GM12878 (cell line): ENCODE measurements at regions not wholly inside any gene's neighbourhood (a gene's known extent, or its start where the extent isn't known, plus 50 kb on each side); places are given as distances from the start of the nearest gene placed in this dataset.

ENCODE experiments used
- ATAC-seq: fragments of 200-7000 bp; cut with Tn5 transposase; 3 replicates; pipeline ENCODE4 v1.9.1; 2020; ENCODE audit warnings: mild to moderate bottlenecking, moderate library complexity
- BruUV-seq: library from RNA; stranded (reverse); fragments of 400-500 nt; replicated peaks from 2 replicates; lab custom pipeline; 2021; lab: Mats Ljungman, UMichigan
- CTCF ChIA-PET: fragments of 300-600 bp; sonication (Branson Sonifier 250); formaldehyde crosslinking; extraction: SDS; loops from one replicate; lab custom pipeline; 2021; ENCODE audit warnings: inconsistent platforms; lab: Yijun Ruan, JAX
- POLR2A ChIA-PET: fragments of 350-600 bp; formaldehyde crosslinking; extraction: SDS; loops from one replicate; lab custom pipeline; 2021; ENCODE audit warnings: inconsistent platforms; lab: Charles Lee
- RAD21 ChIA-PET: fragments of 300-600 bp; sonication (Branson Sonifier 250); formaldehyde crosslinking; loops from one replicate; lab custom pipeline; 2023; ENCODE audit warnings: antibody characterized with exemption; ENCODE audit not compliant: unreplicated experiment; lab: Charles Lee
- SMC1A ChIA-PET: fragments of 300-600 bp; sonication (Branson Sonifier 250); formaldehyde crosslinking; loops from one replicate; lab custom pipeline; 2023; ENCODE audit not compliant: unreplicated experiment, uncharacterized antibody; lab: Charles Lee
- DNase-seq: peaks from one replicate; pipeline ENCODE4 v3.0.0-alpha.2; 2011; ENCODE audit warnings: low read depth, low spot score
- FAIRE-seq: peaks from 3 replicates; lab custom pipeline; 2011; peaks lifted over from hg19 to GRCh38; lab: Jason Lieb, UNC
- H2AFZ ChIP-seq: 2 replicates; pipeline ENCODE4 v1.6.0; 2011; ENCODE audit warnings: low read depth, low read length, control low read depth; ENCODE audit not compliant: control insufficient read depth
- H3K27ac ChIP-seq: 2 replicates; pipeline ENCODE4 v1.5.1; 2011; ENCODE audit warnings: control low read depth; ENCODE audit not compliant: control insufficient read depth, insufficient read depth
- H3K27me3 ChIP-seq, 2 experiments: replicated peaks in 1 of 2; 2 replicates each; pipeline versions ENCODE4 v1.6.0 to v1.6.1; 2011; ENCODE audit warnings: low read length in 1 of 2; ENCODE audit not compliant: control insufficient read depth in 2 of 2, insufficient read depth in 2 of 2
- H3K36me3 ChIP-seq, 2 experiments: 2 replicates each; pipeline ENCODE4 v1.5.1; 2011; ENCODE audit warnings: low read length in 1 of 2; ENCODE audit not compliant: control insufficient read depth in 2 of 2, insufficient read depth in 2 of 2
- H3K4me1 ChIP-seq: 2 replicates; pipeline ENCODE4 v1.6.1; 2011; ENCODE audit warnings: mild to moderate bottlenecking, low read length, moderate library complexity, mixed read lengths; ENCODE audit not compliant: control insufficient read depth, insufficient read depth
- H3K4me2 ChIP-seq: 2 replicates; pipeline ENCODE4 v1.6.0; 2011; ENCODE audit warnings: control low read depth; ENCODE audit not compliant: control insufficient read depth, insufficient read depth
- H3K4me3 ChIP-seq: fragments of 200-600 bp; sonication (generic); 2 replicates; pipeline ENCODE4 v1.5.1; 2016
- H3K79me2 ChIP-seq: 2 replicates; pipeline ENCODE4 v1.6.0; 2011; ENCODE audit warnings: low read length; ENCODE audit not compliant: control insufficient read depth, insufficient read depth
- H3K9ac ChIP-seq: 2 replicates; pipeline ENCODE4 v1.8.0; 2011; ENCODE audit warnings: low read length, control low read depth, mixed read lengths; ENCODE audit not compliant: control insufficient read depth, insufficient read depth
- H3K9me3 ChIP-seq: replicated peaks from 3 replicates; pipeline ENCODE4 v1.5.1; 2011; ENCODE audit warnings: mild to moderate bottlenecking, low read length; ENCODE audit not compliant: control insufficient read depth, insufficient read depth
- H4K20me1 ChIP-seq: 2 replicates; pipeline ENCODE4 v1.6.0; 2011; ENCODE audit not compliant: control insufficient read depth, insufficient read depth
- ATF7 ChIP-seq: fragments of 450-650 bp; IDR thresholded peaks from 2 replicates; pipeline ENCODE4 v1.6.1; 2016; ENCODE audit warnings: low read depth, mild to moderate bottlenecking
- BHLHE40 ChIP-seq, 2 experiments: fragments of 450-650 bp in 1 of 2; IDR thresholded peaks; 2 replicates each; pipeline ENCODE4 v1.6.1; 2011 to 2017; ENCODE audit warnings: low read depth in 2 of 2, borderline replicate concordance in 1 of 2, improper control_type of control experiment in 1 of 2, low read length in 1 of 2, mild to moderate bottlenecking in 1 of 2
- CHD1 ChIP-seq: IDR thresholded peaks from 2 replicates; pipeline ENCODE4 v1.6.1; 2012; ENCODE audit warnings: low read depth, low read length, improper control_type of control experiment
- CREM ChIP-seq: IDR thresholded peaks from 2 replicates; pipeline ENCODE4 v1.6.1; 2014; ENCODE audit warnings: antibody characterized with exemption, low read depth
- ETV6 ChIP-seq, 2 experiments: fragments of 450-650 bp in 1 of 2; IDR thresholded peaks in 1 of 2; conservative IDR thresholded peaks in 1 of 2; 2 replicates each; pipeline ENCODE4 v1.6.1; 2014; ENCODE audit warnings: antibody characterized with exemption in 1 of 2, borderline replicate concordance in 1 of 2, low read depth in 1 of 2, mild to moderate bottlenecking in 1 of 2, moderate library complexity in 1 of 2
- FOXM1 ChIP-seq: IDR thresholded peaks from 2 replicates; pipeline ENCODE4 v1.6.1; 2012; ENCODE audit warnings: low read depth, mild to moderate bottlenecking, inconsistent platforms, low read length, moderate library complexity
- GABPA ChIP-seq: IDR thresholded peaks from 2 replicates; pipeline ENCODE4 v1.6.1; 2014; ENCODE audit warnings: antibody characterized with exemption, low read depth, mild to moderate bottlenecking, inconsistent platforms
- HCFC1 ChIP-seq: fragments of 150-350 bp; IDR thresholded peaks from 2 replicates; pipeline ENCODE4 v1.6.1; 2014; ENCODE audit warnings: low read length
- IKZF2 ChIP-seq, 2 experiments: fragments of 450-650 bp; IDR thresholded peaks; 2 replicates each; pipeline ENCODE4 v1.6.1; 2017; ENCODE audit warnings: mild to moderate bottlenecking in 2 of 2, moderate library complexity in 2 of 2
- IRF4 ChIP-seq: IDR thresholded peaks from 2 replicates; pipeline ENCODE4 v1.6.1; 2011; ENCODE audit warnings: low read depth, low read length
- JUNB ChIP-seq: IDR thresholded peaks from 2 replicates; pipeline ENCODE4 v1.6.1; 2016; ENCODE audit warnings: antibody characterized with exemption, mild to moderate bottlenecking
- KLF5 ChIP-seq: fragments of 450-650 bp; IDR thresholded peaks from 2 replicates; pipeline ENCODE4 v1.6.1; 2014; ENCODE audit warnings: mild to moderate bottlenecking; ENCODE audit not compliant: partially characterized antibody
- MEF2A ChIP-seq: IDR thresholded peaks from 2 replicates; pipeline ENCODE4 v1.6.1; 2011; ENCODE audit warnings: low read depth, mild to moderate bottlenecking, low read length, moderate library complexity; ENCODE audit not compliant: insufficient read depth
- MTA2 ChIP-seq: fragments of 450-650 bp; IDR thresholded peaks from 2 replicates; pipeline ENCODE4 v1.6.1; 2016; ENCODE audit warnings: low read depth, mild to moderate bottlenecking, moderate library complexity
- MYC ChIP-seq: IDR thresholded peaks from 2 replicates; pipeline ENCODE4 v1.6.1; 2011; ENCODE audit warnings: mild to moderate bottlenecking, low read length, moderate library complexity, inconsistent platforms; ENCODE audit not compliant: insufficient read depth, insufficient replicate concordance, insufficient read length, severe bottlenecking
- NFIC ChIP-seq: IDR thresholded peaks from 2 replicates; pipeline ENCODE4 v1.6.1; 2012; ENCODE audit warnings: low read depth, mild to moderate bottlenecking, inconsistent platforms, low read length, moderate library complexity
- NR2C1 ChIP-seq: fragments of 450-650 bp; IDR thresholded peaks from 2 replicates; pipeline ENCODE4 v1.6.1; 2017; ENCODE audit warnings: antibody characterized with exemption, mild to moderate bottlenecking, moderate library complexity
- PAX5 ChIP-seq: IDR thresholded peaks from 2 replicates; pipeline ENCODE4 v1.6.1; 2011; ENCODE audit warnings: low read depth, low read length, borderline replicate concordance
- STAT3 ChIP-seq: IDR thresholded peaks from 2 replicates; pipeline ENCODE4 v1.6.1; 2011; ENCODE audit warnings: low read depth, low read length, improper control_type of control experiment
- TBL1XR1 ChIP-seq: IDR thresholded peaks from 2 replicates; pipeline ENCODE4 v1.6.1; 2012; ENCODE audit warnings: low read depth, low read length, improper control_type of control experiment
- TCF12 ChIP-seq: IDR thresholded peaks from 2 replicates; pipeline ENCODE4 v1.6.1; 2011; ENCODE audit warnings: low read depth, mild to moderate bottlenecking, low read length
- WGBS: methylation state at CpG from one replicate; pipeline ENCODE4 v1.1.6; 2016; ENCODE audit warnings: low lambda C conversion rate; ENCODE audit not compliant: insufficient replicate concordance, insufficient coverage; ENCODE audit errors: missing lambda C conversion rate; 5-methylcytosine and 5-hydroxymethylcytosine counted together
- in situ Hi-C: fragments of 300-500 bp; cut with MboI; formaldehyde crosslinking; loops from 9 replicates; pipeline ENCODE4 v1.14.3; 2018; ENCODE audit warnings: mixed read lengths
- intact Hi-C: fragments of 100-400 bp; cut with micrococcal nuclease; formaldehyde crosslinking; loops from one replicate; pipeline ENCODE4 v1.14.2; 2022; ENCODE audit not compliant: unreplicated experiment
- TF ChIP-seq, protein P1 (sequence below): IDR thresholded peaks from 2 replicates; pipeline ENCODE4 v1.6.1; 2012; ENCODE audit warnings: low read depth, low read length, improper control_type of control experiment
- TF ChIP-seq, protein P2 (sequence below): fragments of 450-650 bp; IDR thresholded peaks from 2 replicates; pipeline ENCODE4 v1.6.1; 2018; ENCODE audit warnings: borderline replicate concordance, mild to moderate bottlenecking; ENCODE audit not compliant: partially characterized antibody
- TF ChIP-seq, protein P3 (sequence below): IDR thresholded peaks from 2 replicates; pipeline ENCODE4 v1.6.1; 2011; ENCODE audit warnings: low read depth, mild to moderate bottlenecking, low read length, moderate library complexity, borderline replicate concordance; ENCODE audit errors: extremely low read depth

DNA sequence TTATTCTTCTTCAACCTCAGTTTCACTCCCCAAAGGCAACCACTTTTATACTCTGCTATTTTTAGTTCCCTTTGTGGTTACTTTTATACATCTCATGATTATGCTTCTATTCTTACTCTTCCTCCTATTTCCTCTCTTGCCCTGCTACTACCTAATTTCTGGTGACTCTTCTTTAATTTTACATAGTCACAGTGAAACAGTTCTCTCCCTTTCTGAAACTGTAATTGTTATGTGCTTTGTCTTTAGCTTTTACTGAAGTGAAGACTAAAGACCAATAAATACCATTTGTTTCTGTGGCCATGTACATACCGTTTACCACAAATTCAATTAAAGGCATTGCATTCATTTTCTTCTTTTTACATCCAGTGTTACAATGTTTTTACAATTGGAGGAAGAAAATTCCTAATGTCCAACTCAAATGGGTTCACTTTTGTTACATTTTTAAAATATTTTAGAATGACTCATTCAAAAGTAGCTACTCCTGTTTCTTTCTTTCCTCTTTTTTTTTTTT lies 410.6 kb downstream of the PSAT1 start:
- in situ Hi-C loops (no loop called here), intact Hi-C loops (loop anchor here (5.0 kb wide), 1 partner anchor 50 kb away; no protein-coding TSS in a partner anchor)
- SMC1A ChIA-PET: interaction anchor here (0.6 to 1.2 kb wide), 2 partner anchors 9 to 210 kb away, joined by 3 read pairs; no protein-coding TSS in a partner anchor
- H3K79me2 ChIP-seq: no peaks in the 10 kb centered on the region
- H3K27ac ChIP-seq: no peak overlapping the region
- no peak overlapping the region for H2AFZ ChIP-seq
- POLR2A ChIA-PET: no interaction called here
- no peak overlapping the region for H3K9ac ChIP-seq
- H4K20me1 ChIP-seq: no peaks in the 10 kb centered on the region
- no peaks in the 10 kb centered on the region; the same call in 2 of the 3 replicates for H3K9me3 ChIP-seq
- H3K4me3 ChIP-seq: no peak overlapping the region
- RAD21 ChIA-PET: no interaction called here
- H3K27me3 ChIP-seq: no peaks in the 10 kb centered on the region; a peak in 1 of 4 replicates
- FAIRE-seq (no peak), ATAC-seq (peak; percentile 69), DNase-seq (peak; percentile 8)
- CTCF ChIA-PET: no interaction called here
- WGBS: 3% methylated on average over 1 of the region's 1 CpG
- no peak overlapping the region for H3K4me2 ChIP-seq
- H3K36me3 ChIP-seq: no peaks in the 10 kb centered on the region
- BruUV-seq: no TSS peak
- H3K4me1 ChIP-seq: no peaks in the 10 kb centered on the region
- TF ChIP-seq MTA2 (peak; percentile 67), MEF2A (peak; percentile 90; the same call in 1 of the 2 replicates), ATF7 (0 out of 2 replicates have a peak, but pooled peaks have one; percentile 47), NFIC (peak; percentile 82), TBL1XR1 (0 out of 2 replicates have a peak, but pooled peaks have one; percentile 52), BHLHE40 (IDR thresholded peaks at IDR 0.05; ENCODE audit: borderline replicate concordance in 1 of 2, low read depth in 2 of 2, low read length in 1 of 2) (no peak), GABPA (no peak), PAX5 (0 out of 2 replicates have a peak, but pooled peaks have one; percentile 18), FOXM1 (0 out of 2 replicates have a peak, but pooled peaks have one; percentile 38), STAT3 (no peak), IKZF2 (IDR thresholded peaks at IDR 0.05) (peak in 1 of 2 experiments; percentile 31; a peak in 1 of 4 replicates), TCF12 (no peak), JUNB (peak; percentile 57), CREM (no peak), HCFC1 (no peak), ETV6 (conservative IDR thresholded peaks at IDR 0.05 in 1 of 2, IDR thresholded peaks at IDR 0.05 in 1 of 2; ENCODE audit: borderline replicate concordance in 1 of 2, low read depth in 1 of 2) (peak in 1 of 2 experiments; percentile 56; a peak in 1 of 4 replicates), NR2C1 (no peak), CHD1 (no peak), KLF5 (no peak), IRF4 (no peak), MYC (no peak)
- TF ChIP-seq, protein P1, sequence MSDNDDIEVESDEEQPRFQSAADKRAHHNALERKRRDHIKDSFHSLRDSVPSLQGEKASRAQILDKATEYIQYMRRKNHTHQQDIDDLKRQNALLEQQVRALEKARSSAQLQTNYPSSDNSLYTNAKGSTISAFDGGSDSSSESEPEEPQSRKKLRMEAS: no peak
- TF ChIP-seq, protein P2, sequence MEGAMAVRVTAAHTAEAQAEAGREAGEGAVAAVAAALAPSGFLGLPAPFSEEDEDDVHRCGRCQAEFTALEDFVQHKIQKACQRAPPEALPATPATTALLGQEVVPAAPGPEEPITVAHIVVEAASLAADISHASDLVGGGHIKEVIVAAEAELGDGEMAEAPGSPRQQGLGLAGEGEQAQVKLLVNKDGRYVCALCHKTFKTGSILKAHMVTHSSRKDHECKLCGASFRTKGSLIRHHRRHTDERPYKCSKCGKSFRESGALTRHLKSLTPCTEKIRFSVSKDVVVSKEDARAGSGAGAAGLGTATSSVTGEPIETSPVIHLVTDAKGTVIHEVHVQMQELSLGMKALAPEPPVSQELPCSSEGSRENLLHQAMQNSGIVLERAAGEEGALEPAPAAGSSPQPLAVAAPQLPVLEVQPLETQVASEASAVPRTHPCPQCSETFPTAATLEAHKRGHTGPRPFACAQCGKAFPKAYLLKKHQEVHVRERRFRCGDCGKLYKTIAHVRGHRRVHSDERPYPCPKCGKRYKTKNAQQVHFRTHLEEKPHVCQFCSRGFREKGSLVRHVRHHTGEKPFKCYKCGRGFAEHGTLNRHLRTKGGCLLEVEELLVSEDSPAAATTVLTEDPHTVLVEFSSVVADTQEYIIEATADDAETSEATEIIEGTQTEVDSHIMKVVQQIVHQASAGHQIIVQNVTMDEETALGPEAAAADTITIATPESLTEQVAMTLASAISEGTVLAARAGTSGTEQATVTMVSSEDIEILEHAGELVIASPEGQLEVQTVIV: no peak
- TF ChIP-seq, protein P3, sequence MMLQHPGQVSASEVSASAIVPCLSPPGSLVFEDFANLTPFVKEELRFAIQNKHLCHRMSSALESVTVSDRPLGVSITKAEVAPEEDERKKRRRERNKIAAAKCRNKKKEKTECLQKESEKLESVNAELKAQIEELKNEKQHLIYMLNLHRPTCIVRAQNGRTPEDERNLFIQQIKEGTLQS: no peak
